BLaER1 treated with 17β-estradiol and CSF1 and Interleukin-3, amounts not matched to agents 10 nM and 100 nM (cell line): ENCODE measurements at regions not wholly inside any gene's neighbourhood (a gene's known extent, or its start where the extent isn't known, plus 50 kb on each side); places are given as distances from the start of the nearest gene placed in this dataset.
A peak's percentile ranks its signal among the peaks of the same experiment; 100 is the strongest.
"Not testable (repeated sequence)": the region's sequence is repeated elsewhere in the genome, so short reads cannot be mapped to it uniquely, and the experiment has no call there.

ENCODE experiments used
- H3K27ac ChIP-seq, 11 experiments: shearing (Covaris generic); formaldehyde crosslinking; 2 replicates each; pipeline ENCODE4 v1.8.1; 2022
- H3K27me3 ChIP-seq, 11 experiments: shearing (Covaris generic); formaldehyde crosslinking; 2 replicates each; pipeline ENCODE4 v1.8.1; 2022
- H3K36me3 ChIP-seq, 11 experiments: shearing (Covaris generic); formaldehyde crosslinking; 2 replicates each; pipeline ENCODE4 v1.8.1; 2022
- H3K4me1 ChIP-seq, 10 experiments: shearing (Covaris generic); formaldehyde crosslinking; 2 replicates each; pipeline ENCODE4 v1.8.1; 2022
- H3K4me2 ChIP-seq, 11 experiments: shearing (Covaris generic); formaldehyde crosslinking; 2 replicates each; pipeline ENCODE4 v1.8.1; 2022
- H3K4me3 ChIP-seq, 10 experiments: shearing (Covaris generic); formaldehyde crosslinking; 2 replicates each; pipeline ENCODE4 v1.8.1; 2022
- H3K9ac ChIP-seq, 11 experiments: shearing (Covaris generic); formaldehyde crosslinking; 2 replicates each; pipeline ENCODE4 v1.8.1; 2022
- H3K9me3 ChIP-seq, 11 experiments: shearing (Covaris generic); formaldehyde crosslinking; replicated peaks in 1 of 11; 2 replicates each; pipeline ENCODE4 v1.8.1; 2022
- H4K20me1 ChIP-seq, 11 experiments: shearing (Covaris generic); formaldehyde crosslinking; 2 replicates each; pipeline ENCODE4 v1.8.1; 2022
- Cebpa-rat ChIP-seq, 11 experiments: shearing (Covaris generic); IDR thresholded peaks; 2 replicates each; pipeline ENCODE4 v1.8.1; 2022

DNA sequence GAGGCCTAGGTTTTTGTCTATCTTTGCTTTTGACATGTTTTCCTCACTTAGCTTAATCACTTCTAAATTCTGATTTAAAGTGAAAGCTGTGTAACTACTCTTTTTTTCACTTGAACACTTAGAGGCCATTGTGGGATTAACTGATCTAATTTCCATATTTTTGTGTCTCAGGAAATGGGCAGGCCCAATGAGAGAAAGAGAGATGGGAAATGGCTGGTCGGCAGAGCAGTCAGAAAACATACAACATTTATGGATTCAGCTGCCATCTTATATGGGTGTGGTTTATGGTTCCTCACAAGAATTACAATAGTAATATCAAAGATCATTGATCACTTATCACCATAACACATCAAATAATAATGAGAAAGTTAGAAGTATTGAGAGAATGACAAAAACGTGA lies 320.8 kb downstream of the PTPRC start:
- Histone ChIP-seq H3K4me2 (no peak overlapping the region), H3K4me3 (no peak overlapping the region), H4K20me1 (no peaks in the 10 kb centered on the region), H3K4me1 (no peaks in the 10 kb centered on the region), H3K36me3 (no peaks in the 10 kb centered on the region), H3K9ac (no peak overlapping the region), H3K27me3 (no peaks in the 10 kb centered on the region), H3K27ac (no peak overlapping the region), H3K9me3 (peaks cover 17 to 43% (median 37%) of the 10 kb centered on the region in 11 experiments; a peak in 20 of 22 replicates)
- no peak for TF ChIP-seq Cebpa-rat (IDR thresholded peaks at IDR 0.05)

DNA sequence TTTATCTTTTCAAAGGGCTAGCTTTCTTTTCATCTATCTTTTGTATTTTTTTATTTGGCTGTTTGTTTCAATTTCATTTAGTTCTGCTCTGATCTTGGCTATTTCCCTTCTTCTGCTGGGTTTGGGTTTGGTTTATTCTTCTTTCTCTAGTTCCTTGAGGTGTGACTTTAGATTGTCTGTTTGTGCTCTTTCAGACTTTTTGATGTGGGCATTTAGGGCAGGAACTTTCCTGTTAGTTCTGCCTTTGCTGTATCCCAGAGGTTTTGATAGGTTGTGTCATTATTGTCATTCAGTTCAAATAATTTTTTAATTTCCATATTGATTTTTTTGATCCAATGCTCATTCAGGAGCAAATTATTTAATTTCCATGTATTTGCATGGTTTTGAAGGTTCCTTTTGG lies 325.0 kb downstream of the PTPRC start:
- peaks cover 19 to 56% (median 44%) of the 10 kb centered on the region in 11 experiments; a peak in 21 of 22 replicates for H3K9me3 ChIP-seq
- not testable (repeated sequence) for H3K4me3 ChIP-seq, H3K27me3 ChIP-seq, H3K27ac ChIP-seq, H3K9ac ChIP-seq, H3K4me2 ChIP-seq, H3K36me3 ChIP-seq, H3K4me1 ChIP-seq, H4K20me1 ChIP-seq

DNA sequence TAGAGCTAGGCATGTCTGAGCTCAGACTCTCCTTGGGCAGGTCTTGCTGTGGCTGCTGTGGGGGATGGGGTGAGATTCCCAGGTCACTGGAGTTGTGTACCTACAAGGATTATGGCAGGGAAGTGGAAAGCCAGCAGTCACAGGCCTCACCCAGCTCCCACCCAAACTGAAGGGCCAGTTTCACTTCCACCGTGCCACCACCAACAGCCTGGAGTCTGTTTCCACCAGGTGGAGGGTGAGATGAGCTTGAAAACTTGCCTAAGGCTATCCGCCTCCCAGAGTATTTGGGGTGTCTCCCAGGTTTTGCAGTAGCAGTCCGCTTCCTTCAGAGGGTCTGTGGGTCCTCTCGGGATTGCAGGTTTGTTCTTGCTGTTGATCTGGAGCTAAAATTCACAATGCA lies 327.7 kb downstream of the PTPRC start:
- H3K9me3 ChIP-seq: peaks cover 32 to 62% (median 46%) of the 10 kb centered on the region in 11 experiments
- no peak overlapping the region for H3K9ac ChIP-seq
- no peak overlapping the region for H3K27ac ChIP-seq
- H3K4me1 ChIP-seq: peaks cover 0 to 17% (median 0%) of the 10 kb centered on the region in 10 experiments; a peak in 6 of 20 replicates
- H3K36me3 ChIP-seq: no peaks in the 10 kb centered on the region
- H3K4me3 ChIP-seq: no peak overlapping the region
- H4K20me1 ChIP-seq: no peaks in the 10 kb centered on the region
- TF ChIP-seq Cebpa-rat (IDR thresholded peaks at IDR 0.05): no peak
- peak overlapping the region in 3 of 11 experiments; percentile 2 to 24 (median 24); a peak in 1 of 22 replicates for H3K4me2 ChIP-seq
- H3K27me3 ChIP-seq: no peaks in the 10 kb centered on the region

DNA sequence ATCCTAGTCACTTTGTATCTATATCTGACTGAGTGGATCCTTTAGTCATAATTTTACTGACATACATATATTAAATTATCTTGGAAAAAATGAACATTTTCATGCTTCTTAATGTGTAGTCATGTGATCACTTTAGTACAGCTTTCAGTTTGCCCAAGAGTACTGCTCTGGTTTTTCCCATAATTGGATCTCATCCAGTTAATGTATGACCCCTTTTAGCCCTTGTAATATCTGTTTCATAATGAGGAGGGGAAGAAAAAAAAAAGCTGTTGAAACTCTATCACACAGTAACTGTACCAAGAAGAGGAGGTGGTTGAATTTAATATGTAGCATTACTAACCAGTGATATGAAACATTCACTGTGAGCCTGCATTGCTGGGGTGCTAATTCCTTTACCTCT lies 328.7 kb downstream of the PTPRC start:
- Histone ChIP-seq H4K20me1 (no peaks in the 10 kb centered on the region), H3K9ac (no peak overlapping the region), H3K4me1 (peaks cover 0 to 17% (median 0%) of the 10 kb centered on the region in 10 experiments; a peak in 6 of 20 replicates), H3K4me2 (no peak overlapping the region), H3K36me3 (no peaks in the 10 kb centered on the region), H3K4me3 (no peak overlapping the region), H3K27ac (no peak overlapping the region), H3K27me3 (no peaks in the 10 kb centered on the region), H3K9me3 (peaks cover 29 to 53% (median 37%) of the 10 kb centered on the region in 11 experiments)
- TF ChIP-seq Cebpa-rat (IDR thresholded peaks at IDR 0.05): no peak

DNA sequence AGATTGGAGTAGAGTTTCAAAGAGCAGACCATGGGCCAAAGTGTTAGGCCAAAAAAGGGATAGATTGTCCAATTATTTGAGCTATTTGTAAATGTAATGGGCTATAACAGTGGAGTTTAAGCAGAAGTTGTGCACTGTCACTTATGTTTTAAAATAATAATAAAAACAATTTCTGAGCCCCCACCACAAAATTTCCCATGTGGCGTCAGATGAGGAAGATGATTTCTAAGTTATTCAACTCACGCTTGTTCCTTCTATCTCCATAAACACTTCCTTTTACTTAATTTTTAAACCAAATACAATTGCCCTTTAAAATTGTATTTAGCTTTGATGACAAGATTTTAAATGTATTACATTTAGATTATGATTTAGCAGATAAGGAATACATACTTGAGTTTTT lies 330.0 kb downstream of the PTPRC start:
- H3K27ac ChIP-seq: no peak overlapping the region
- no peaks in the 10 kb centered on the region for H4K20me1 ChIP-seq
- no peak overlapping the region for H3K9ac ChIP-seq
- no peak for TF ChIP-seq Cebpa-rat (IDR thresholded peaks at IDR 0.05)
- H3K4me3 ChIP-seq: no peak overlapping the region
- H3K4me1 ChIP-seq: peaks cover 0 to 23% (median 0%) of the 10 kb centered on the region in 10 experiments; a peak in 6 of 20 replicates
- no peaks in the 10 kb centered on the region for H3K27me3 ChIP-seq
- H3K4me2 ChIP-seq: no peak overlapping the region
- H3K9me3 ChIP-seq: peaks cover 19 to 45% (median 31%) of the 10 kb centered on the region in 11 experiments; a peak in 21 of 22 replicates
- H3K36me3 ChIP-seq: no peaks in the 10 kb centered on the region

DNA sequence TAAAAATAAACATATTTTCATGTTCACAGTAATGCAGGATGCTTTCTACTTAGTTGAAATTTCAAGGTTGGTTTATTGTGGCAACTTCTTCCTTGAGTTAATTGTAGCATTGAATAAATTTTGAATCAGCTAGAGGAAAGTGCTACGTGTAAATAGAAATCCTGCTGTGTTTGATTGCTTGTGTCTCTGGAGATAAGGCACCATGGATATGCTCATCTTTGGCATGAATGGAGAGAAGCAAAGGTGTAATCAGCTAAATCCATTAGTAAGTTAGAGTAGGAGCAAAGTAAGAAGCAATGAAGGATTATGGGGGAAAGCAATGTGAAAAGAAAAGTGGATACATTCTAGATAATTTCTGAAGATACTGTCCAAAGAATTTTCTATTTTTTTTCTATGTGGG lies 331.1 kb downstream of the PTPRC start:
- TF ChIP-seq Cebpa-rat (IDR thresholded peaks at IDR 0.05): no peak
- H3K4me2 ChIP-seq: no peak overlapping the region
- peaks cover 0 to 23% (median 0%) of the 10 kb centered on the region in 10 experiments; a peak in 6 of 20 replicates for H3K4me1 ChIP-seq
- no peaks in the 10 kb centered on the region for H3K27me3 ChIP-seq
- H3K27ac ChIP-seq: peak overlapping the region in 2 of 11 experiments; percentile 39 to 48; a peak in 3 of 22 replicates
- peaks cover 15 to 35% (median 26%) of the 10 kb centered on the region in 11 experiments; a peak in 21 of 22 replicates for H3K9me3 ChIP-seq
- no peaks in the 10 kb centered on the region for H4K20me1 ChIP-seq
- no peaks in the 10 kb centered on the region for H3K36me3 ChIP-seq
- no peak overlapping the region for H3K9ac ChIP-seq
- no peak overlapping the region for H3K4me3 ChIP-seq

DNA sequence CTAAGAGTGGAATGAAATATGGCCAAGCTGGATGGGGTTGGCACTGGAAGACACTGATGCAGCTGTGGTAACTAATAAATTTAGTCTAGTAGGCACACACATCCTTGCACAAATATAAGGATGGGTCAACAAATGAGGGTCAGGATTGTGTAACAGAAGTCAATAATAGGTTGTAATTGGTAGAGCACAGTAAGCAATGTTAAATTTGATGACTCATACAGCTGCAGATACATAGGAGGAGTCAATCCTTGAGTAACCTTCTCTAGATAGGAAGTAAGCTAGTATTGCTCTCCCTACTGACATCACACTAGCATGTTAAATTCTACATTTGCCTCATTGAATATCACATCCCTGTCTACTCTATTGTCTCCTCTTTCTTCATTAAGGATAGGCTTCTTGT lies 332.1 kb downstream of the PTPRC start:
- H3K4me1 ChIP-seq: peaks cover 0 to 23% (median 0%) of the 10 kb centered on the region in 10 experiments; a peak in 6 of 20 replicates
- TF ChIP-seq Cebpa-rat (IDR thresholded peaks at IDR 0.05): 0 out of 22 replicates have a peak, but pooled peaks of 1 of the 11 experiments have one; percentile 23
- H3K4me2 ChIP-seq: peak overlapping the region in 4 of 11 experiments; percentile 5 to 46 (median 22); a peak in 6 of 22 replicates
- peak overlapping the region in 1 of 11 experiments; percentile 48; a peak in 2 of 22 replicates for H3K27ac ChIP-seq
- H3K9ac ChIP-seq: no peak overlapping the region
- no peak overlapping the region for H3K4me3 ChIP-seq
- H4K20me1 ChIP-seq: no peaks in the 10 kb centered on the region
- peaks cover 7 to 26% (median 17%) of the 10 kb centered on the region in 11 experiments; a peak in 21 of 22 replicates for H3K9me3 ChIP-seq
- no peaks in the 10 kb centered on the region for H3K27me3 ChIP-seq
- no peaks in the 10 kb centered on the region for H3K36me3 ChIP-seq

DNA sequence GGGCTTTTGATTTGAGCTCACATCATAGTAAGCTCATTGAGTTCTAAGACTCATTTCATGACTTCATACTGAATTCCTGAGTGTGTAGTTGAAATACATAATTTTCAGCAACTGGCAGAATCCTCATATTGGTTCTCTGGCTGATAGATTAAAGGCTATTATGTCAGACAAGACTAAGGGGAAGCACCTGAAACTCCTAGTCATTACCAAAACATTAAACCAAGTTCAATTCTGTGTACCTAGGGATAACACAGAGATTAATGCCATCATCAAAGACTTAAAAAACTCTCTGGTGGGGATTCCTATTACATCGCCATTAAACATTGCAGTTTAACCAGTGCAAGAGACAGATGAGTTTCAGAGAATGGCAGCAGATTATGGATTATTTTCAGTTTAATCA lies 339.1 kb downstream of the PTPRC start:
- Histone ChIP-seq H3K27ac (no peak overlapping the region), H3K9ac (no peak overlapping the region), H3K4me2 (no peak overlapping the region), H3K36me3 (no peaks in the 10 kb centered on the region), H3K4me1 (peaks cover 0 to 6% (median 0%) of the 10 kb centered on the region in 10 experiments; a peak in 1 of 20 replicates), H3K27me3 (no peaks in the 10 kb centered on the region), H3K9me3 (peaks cover 4 to 20% (median 12%) of the 10 kb centered on the region in 11 experiments; a peak in 15 of 22 replicates), H3K4me3 (no peak overlapping the region), H4K20me1 (no peaks in the 10 kb centered on the region)
- TF ChIP-seq Cebpa-rat (IDR thresholded peaks at IDR 0.05): no peak

DNA sequence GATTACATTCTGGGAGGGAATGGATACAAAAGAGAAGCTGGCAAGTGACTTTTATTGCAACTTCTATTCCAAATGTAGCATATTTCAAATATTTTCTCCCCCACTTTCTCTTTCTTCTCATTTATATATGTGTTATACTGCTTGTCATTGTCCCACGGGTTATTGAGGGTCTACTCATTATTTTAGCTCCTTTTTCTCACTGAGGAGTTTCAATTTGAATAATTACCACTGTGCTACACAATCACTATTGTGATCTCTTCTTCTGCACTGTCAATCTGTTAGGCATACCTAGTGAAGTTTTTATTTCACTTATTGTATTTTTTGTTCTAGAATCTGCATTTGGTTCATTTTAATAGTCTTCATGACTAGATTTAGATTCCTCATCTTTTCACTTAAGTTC lies 339.7 kb downstream of the PTPRC start:
- Histone ChIP-seq H3K4me1 (peaks cover 0 to 3% (median 0%) of the 10 kb centered on the region in 10 experiments; a peak in 2 of 20 replicates), H3K27ac (no peak overlapping the region), H3K4me3 (no peak overlapping the region), H3K9me3 (peaks cover 4 to 20% (median 14%) of the 10 kb centered on the region in 11 experiments; a peak in 15 of 22 replicates), H3K4me2 (no peak overlapping the region), H3K36me3 (no peaks in the 10 kb centered on the region), H4K20me1 (no peaks in the 10 kb centered on the region), H3K9ac (no peak overlapping the region), H3K27me3 (no peaks in the 10 kb centered on the region)
- no peak for TF ChIP-seq Cebpa-rat (IDR thresholded peaks at IDR 0.05)

DNA sequence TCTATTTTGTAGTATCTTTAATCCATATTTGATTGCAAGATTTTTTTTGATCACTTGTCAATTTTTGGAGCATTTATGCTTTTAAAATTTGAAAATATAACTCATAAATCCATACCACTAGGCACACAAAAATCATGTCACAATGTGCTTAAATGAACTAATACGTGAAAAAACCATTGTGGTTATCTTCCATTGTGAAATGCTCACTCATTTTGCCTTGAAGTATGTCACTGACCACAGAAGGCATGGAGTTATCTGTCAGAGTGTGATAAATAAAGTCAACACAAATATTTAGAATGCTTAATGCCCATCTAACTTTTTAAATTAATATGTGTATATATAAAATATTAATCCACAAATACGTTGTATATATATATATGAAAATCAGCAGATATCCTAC lies 347.2 kb downstream of the PTPRC start:
- Histone ChIP-seq H3K27ac (no peak overlapping the region), H3K36me3 (0 out of 22 replicates have a peak, but pooled peaks cover 0 to 3% (median 0%) of the 10 kb centered on the region in 11 experiments)
- no peak for TF ChIP-seq Cebpa-rat (IDR thresholded peaks at IDR 0.05)

More for the DNA sequence above, 347.2 kb downstream of the PTPRC start:
- H3K4me3 ChIP-seq: no peak overlapping the region
- no peaks in the 10 kb centered on the region for H4K20me1 ChIP-seq
- H3K9ac ChIP-seq: no peak overlapping the region
- H3K4me1 ChIP-seq: peaks cover 0 to 8% (median 2%) of the 10 kb centered on the region in 10 experiments; a peak in 6 of 20 replicates
- H3K4me2 ChIP-seq: no peak overlapping the region
- no peaks in the 10 kb centered on the region for H3K27me3 ChIP-seq
- H3K9me3 ChIP-seq: peaks cover 20 to 35% (median 26%) of the 10 kb centered on the region in 11 experiments; a peak in 21 of 22 replicates
